K562 (cell line): ENCODE measurements at regions not wholly inside any gene's neighbourhood (a gene's known extent, or its start where the extent isn't known, plus 50 kb on each side); places are given as distances from the start of the nearest gene placed in this dataset.

Experiments used
- ARID2 ChIP-seq: fragments of 450-650 bp; IDR thresholded peaks from 2 replicates; pipeline ENCODE4 v1.6.1; 2017; ENCODE audit warnings: antibody characterized with exemption, mild to moderate bottlenecking
- BMI1 ChIP-seq: fragments of 150-350 bp; IDR thresholded peaks from 2 replicates; pipeline ENCODE4 v1.6.1; 2014; ENCODE audit warnings: low read length
- CLOCK ChIP-seq: fragments of 250-450 bp; sonication (Bioruptor Pico); IDR thresholded peaks from 2 replicates; pipeline ENCODE4 v1.4.0; 2020; ENCODE audit warnings: mild to moderate bottlenecking, moderate library complexity, borderline replicate concordance
- ETV6 ChIP-seq, 3 experiments: fragments of 150-350 bp in 1 of 3; sonication (generic) in 1 of 3; formaldehyde crosslinking in 1 of 3; IDR thresholded peaks; 2 replicates each; pipeline versions ENCODE4 v1.6.1 to v1.8.0; 2014 to 2022; ENCODE audit warnings: borderline replicate concordance in 2 of 3, low read depth in 2 of 3, antibody characterized with exemption in 1 of 3, low read length in 1 of 3, mild to moderate bottlenecking in 1 of 3, missing genetic modification reagents in 1 of 3
- HDAC1 ChIP-seq, 2 experiments: fragments of 450-650 bp; IDR thresholded peaks; 2 replicates each; pipeline ENCODE4 v1.6.1; 2016 to 2017; ENCODE audit warnings: inconsistent platforms in 1 of 2, mild to moderate bottlenecking in 1 of 2, moderate library complexity in 1 of 2
- HNRNPK ChIP-seq: fragments of 200-400 bp; formaldehyde crosslinking; IDR thresholded peaks from one replicate; pipeline ENCODE4 v1.6.1; 2018; ENCODE audit warnings: mild to moderate bottlenecking, low read depth, low read length; ENCODE audit not compliant: poor library complexity, severe bottlenecking
- ID3 ChIP-seq, 2 experiments: fragments of 250-450 bp in 1 of 2; fragments of 450-650 bp in 1 of 2; sonication (Bioruptor Pico) in 1 of 2; IDR thresholded peaks; 2 replicates each; pipeline versions ENCODE4 v1.6.1 to v1.8.0; 2016 to 2021; ENCODE audit warnings: mild to moderate bottlenecking in 2 of 2, moderate library complexity in 2 of 2, missing compliant biosample characterization in 1 of 2, missing genetic modification characterization in 1 of 2
- MLX ChIP-seq, 2 experiments: fragments of 450-650 bp in 1 of 2; sonication (generic) in 1 of 2; formaldehyde crosslinking; conservative IDR thresholded peaks; 2 replicates each; pipeline versions ENCODE4 v1.4.0 to v1.8.1; 2020 to 2022; ENCODE audit warnings: mild to moderate bottlenecking in 1 of 2, missing genetic modification reagents in 1 of 2
- NCOA4 ChIP-seq: fragments of 450-650 bp; IDR thresholded peaks from 2 replicates; pipeline ENCODE4 v1.6.1; 2018; ENCODE audit warnings: mild to moderate bottlenecking; ENCODE audit not compliant: partially characterized antibody
- NEUROD1 ChIP-seq: fragments of 150-350 bp; IDR thresholded peaks from 2 replicates; pipeline ENCODE4 v1.6.1; 2014; ENCODE audit warnings: borderline replicate concordance, low read length, low read depth; ENCODE audit not compliant: partially characterized antibody
- OTX1 ChIP-seq: fragments of 450-650 bp; formaldehyde crosslinking; IDR thresholded peaks from 2 replicates; pipeline ENCODE4 v1.4.0; 2022; ENCODE audit warnings: mild to moderate bottlenecking
- PPARD ChIP-seq: fragments of 250-450 bp; sonication (Bioruptor Pico); IDR thresholded peaks from 2 replicates; pipeline ENCODE4 v1.8.0; 2022; ENCODE audit warnings: inconsistent platforms, mild to moderate bottlenecking, moderate library complexity
- TCF7L2 ChIP-seq: fragments of 150-350 bp; IDR thresholded peaks from 2 replicates; pipeline ENCODE4 v1.6.1; 2016; ENCODE audit warnings: low read depth, mild to moderate bottlenecking, low read length, moderate library complexity
- TSC22D4 ChIP-seq: fragments of 450-650 bp; IDR thresholded peaks from 2 replicates; pipeline ENCODE4 v1.6.1; 2016; ENCODE audit warnings: missing genetic modification characterization, missing biosample characterization, control low read depth
- ZBTB8A ChIP-seq: fragments of 450-650 bp; IDR thresholded peaks from 2 replicates; pipeline ENCODE4 v1.6.1; 2018; ENCODE audit warnings: mild to moderate bottlenecking, moderate library complexity; ENCODE audit not compliant: partially characterized antibody
- ZFP30 ChIP-seq: fragments of 250-450 bp; sonication (Bioruptor Pico); IDR thresholded peaks from 2 replicates; pipeline ENCODE4 v1.8.0; 2022; ENCODE audit warnings: moderate library complexity, mild to moderate bottlenecking, inconsistent platforms, borderline replicate concordance
- ZFP91 ChIP-seq: sonication (generic); formaldehyde crosslinking; IDR thresholded peaks from 2 replicates; pipeline ENCODE4 v1.8.0; 2022; ENCODE audit warnings: mild to moderate bottlenecking, missing genetic modification reagents
- ZNF12 ChIP-seq: sonication (generic); formaldehyde crosslinking; IDR thresholded peaks from 2 replicates; pipeline ENCODE4 v1.4.0; 2020; ENCODE audit warnings: mild to moderate bottlenecking, missing genetic modification reagents
- ZNF239 ChIP-seq: fragments of 250-450 bp; sonication (Bioruptor Pico); IDR thresholded peaks from 2 replicates; pipeline ENCODE4 v1.4.0; 2020; ENCODE audit warnings: mild to moderate bottlenecking
- ZNF24 ChIP-seq: fragments of 450-650 bp; IDR thresholded peaks from 2 replicates; pipeline ENCODE4 v1.6.1; 2016
- ZNF3 ChIP-seq: fragments of 250-450 bp; sonication (Bioruptor Pico); IDR thresholded peaks from 2 replicates; pipeline ENCODE4 v1.5.0; 2021; ENCODE audit warnings: mild to moderate bottlenecking, moderate library complexity
- ZNF436 ChIP-seq: fragments of 250-450, 450-650 bp; sonication (Bioruptor Pico); formaldehyde crosslinking; IDR thresholded peaks from 2 replicates; pipeline ENCODE4 v1.7.0; 2020; ENCODE audit warnings: mild to moderate bottlenecking
- ZNF695 ChIP-seq: fragments of 450-650 bp; formaldehyde crosslinking; IDR thresholded peaks from 2 replicates; pipeline ENCODE4 v1.4.0; 2020; ENCODE audit warnings: mild to moderate bottlenecking, moderate library complexity

GRCh38 chr12:116336542-116337065, 59.1 kb upstream of the MED13L start (continued):
- no peak for TF ChIP-seq PPARD
- TF ChIP-seq ZFP30 (CRISPR knock-in tag), result no peak
- no peak for TF ChIP-seq ARID2
- no peak for TF ChIP-seq TCF7L2
- TF ChIP-seq OTX1 (CRISPR knock-in tag), result no peak
- no peak for TF ChIP-seq TSC22D4 (tag)
- TF ChIP-seq HNRNPK, result no peak
- TF ChIP-seq HDAC1 (IDR thresholded peaks at IDR 0.05), result no peak
- no peak for TF ChIP-seq ETV6 (IDR thresholded peaks at IDR 0.05; ENCODE audit: borderline replicate concordance in 1 of 2, low read depth in 2 of 2, low read length in 1 of 2)
- TF ChIP-seq ETV6 (CRISPR knock-in tag; IDR thresholded peaks at IDR 0.05; ENCODE audit: borderline replicate concordance), result no peak
- TF ChIP-seq ZFP91 (CRISPR knock-in tag), result no peak
- no peak for TF ChIP-seq ZNF436 (CRISPR knock-in tag)
- no peak for TF ChIP-seq CLOCK (CRISPR knock-in tag)
- TF ChIP-seq NCOA4, result no peak
- no peak for TF ChIP-seq ZNF695 (CRISPR knock-in tag)
- no peak for TF ChIP-seq ZNF24
- no peak for TF ChIP-seq ZBTB8A
- no peak for TF ChIP-seq ZNF239 (CRISPR knock-in tag)
- TF ChIP-seq NEUROD1, result no peak
- no peak for TF ChIP-seq BMI1
- TF ChIP-seq ZNF3 (CRISPR knock-in tag), result no peak
- no peak for TF ChIP-seq ZNF12 (CRISPR knock-in tag)
- TF ChIP-seq MLX (CRISPR knock-in tag; conservative IDR thresholded peaks at IDR 0.05), result no peak
- no peak for TF ChIP-seq ID3 (CRISPR knock-in tag; IDR thresholded peaks at IDR 0.05)
- TF ChIP-seq ID3 (tag; IDR thresholded peaks at IDR 0.05), result no peak
